H7 (cell line): ENCODE measurements at regions not wholly inside any gene's neighbourhood (a gene's known extent, or its start where the extent isn't known, plus 50 kb on each side); places are given as distances from the start of the nearest gene placed in this dataset.
"Not testable (repeated sequence)": the region's sequence is repeated elsewhere in the genome, so short reads cannot be mapped to it uniquely, and the experiment has no call there.

Experiments
- DNase-seq: peaks from one replicate; pipeline ENCODE4 v3.0.0; 2012
- H3K27me3 ChIP-seq: 2 replicates; pipeline ENCODE4 v1.6.0; 2011; ENCODE audit warnings: mild to moderate bottlenecking, low read length; ENCODE audit not compliant: control insufficient read depth, insufficient read depth
- H3K36me3 ChIP-seq: replicated peaks from 2 replicates; pipeline ENCODE4 v1.5.1; 2011; ENCODE audit warnings: low read length; ENCODE audit not compliant: control insufficient read depth, insufficient read depth
- H3K4me3 ChIP-seq: 2 replicates; pipeline ENCODE4 v1.5.1; 2011; ENCODE audit warnings: low read depth, mild to moderate bottlenecking, control low read depth, low read length, moderate library complexity; ENCODE audit not compliant: insufficient read depth

DNA sequence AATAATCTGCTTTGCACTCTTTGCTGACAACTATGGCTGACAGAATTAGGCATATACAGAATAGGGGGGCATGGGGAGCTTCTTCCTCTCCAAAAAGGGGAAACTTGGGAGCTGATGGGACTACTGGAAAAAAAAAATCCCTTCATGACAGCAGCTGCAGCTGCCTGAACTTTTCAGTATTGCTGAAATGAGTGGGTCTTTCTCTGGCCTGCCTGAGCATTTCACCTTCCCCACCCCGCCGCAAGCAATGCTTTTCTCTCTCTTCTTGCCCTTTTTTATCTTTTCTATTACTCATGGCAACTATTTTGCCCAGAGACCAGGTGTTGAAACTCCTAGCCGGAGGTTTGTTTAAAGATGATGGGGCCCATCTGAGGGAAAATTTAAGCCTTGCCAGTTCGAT, 244.9 kb downstream of the SEMA3D start:
- no peak for DNase-seq
- Histone ChIP-seq H3K36me3 (no peaks in the 10 kb centered on the region), H3K27me3 (no peaks in the 10 kb centered on the region), H3K4me3 (no peak overlapping the region)

GRCh38 chr7:84941291-84941690, 245.6 kb downstream of the SEMA3D start:
- Histone ChIP-seq H3K4me3 (no peak overlapping the region), H3K36me3 (no peaks in the 10 kb centered on the region), H3K27me3 (no peaks in the 10 kb centered on the region)
- no peak for DNase-seq

DNA sequence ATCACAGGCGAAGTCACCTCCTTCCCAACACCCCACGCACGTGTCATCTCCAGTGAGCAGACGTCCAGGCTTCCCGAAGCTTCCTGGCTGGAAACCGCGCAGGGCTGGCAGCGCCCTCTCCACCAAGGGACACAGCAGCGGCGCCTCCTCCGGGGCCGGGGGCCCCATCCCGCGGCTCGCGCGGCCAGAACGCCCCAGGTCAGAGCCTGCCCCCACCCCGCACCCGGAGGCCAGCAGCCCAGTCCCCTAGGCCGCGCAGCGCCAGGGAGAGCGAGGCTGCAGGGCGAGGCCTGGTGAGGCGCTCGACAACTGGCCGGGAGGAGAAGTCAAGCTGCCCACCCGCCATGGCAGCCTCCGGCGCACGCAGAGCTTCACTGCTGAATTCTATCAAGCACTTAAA, 247.0 kb downstream of the SEMA3D start:
- DNase-seq, result no peak
- no peaks in the 10 kb centered on the region for H3K27me3 ChIP-seq
- H3K4me3 ChIP-seq, result no peak overlapping the region
- H3K36me3 ChIP-seq, result no peaks in the 10 kb centered on the region

GRCh38 chr7:84939442-84939841, 247.4 kb downstream of the SEMA3D start:
- no peaks in the 10 kb centered on the region for H3K27me3 ChIP-seq
- no peak overlapping the region for H3K4me3 ChIP-seq

GRCh38 chr7:84924353-84924752, 262.5 kb downstream of the SEMA3D start:
- Histone ChIP-seq H3K4me3 (no peak overlapping the region), H3K36me3 (no peaks in the 10 kb centered on the region), H3K27me3 (no peaks in the 10 kb centered on the region)
- DNase-seq, result no peak

More at GRCh38 chr7:84939442-84939841, 247.4 kb downstream of the SEMA3D start:
- H3K36me3 ChIP-seq, result no peaks in the 10 kb centered on the region
- no peak for DNase-seq

- no peak overlapping the region for H3K4me3 ChIP-seq
- no peaks in the 10 kb centered on the region for H3K27me3 ChIP-seq
- no peak for DNase-seq
- H3K36me3 ChIP-seq, result no peaks in the 10 kb centered on the region
These were observed 263.5 kb downstream of the SEMA3D start for GRCh38 chr7:84923348-84923747.

- no peak for DNase-seq
- Histone ChIP-seq H3K36me3 (no peaks in the 10 kb centered on the region), H3K4me3 (no peak overlapping the region), H3K27me3 (no peaks in the 10 kb centered on the region)
These were observed 265.7 kb downstream of the SEMA3D start for GRCh38 chr7:84921154-84921553.

- H3K27me3 ChIP-seq, H3K36me3 ChIP-seq, DNase-seq, H3K4me3 ChIP-seq: not testable (repeated sequence)
These were observed 269.9 kb downstream of the SEMA3D start for GRCh38 chr7:84916973-84917372.

DNA sequence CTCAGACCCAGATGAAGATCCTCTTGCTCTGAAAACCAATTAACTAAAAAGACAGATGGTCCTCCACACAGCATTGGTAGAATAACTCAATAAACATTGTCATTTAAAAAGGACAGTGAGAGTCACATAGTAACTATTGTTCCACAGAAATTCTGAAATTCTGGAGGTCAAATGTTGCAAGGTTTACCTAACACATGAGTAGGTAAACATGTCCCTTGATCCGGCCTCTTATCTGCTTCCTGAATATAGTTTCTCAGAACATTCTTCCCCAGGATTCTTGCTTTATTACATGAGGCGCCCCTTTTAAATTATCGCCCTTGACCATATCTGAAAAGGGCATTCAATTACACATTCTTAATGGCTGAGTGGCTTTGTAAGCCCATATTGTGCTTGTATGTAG, 270.7 kb downstream of the SEMA3D start:
- Histone ChIP-seq H3K27me3 (no peaks in the 10 kb centered on the region), H3K4me3 (no peak overlapping the region), H3K36me3 (no peaks in the 10 kb centered on the region)
- DNase-seq, result no peak

DNA sequence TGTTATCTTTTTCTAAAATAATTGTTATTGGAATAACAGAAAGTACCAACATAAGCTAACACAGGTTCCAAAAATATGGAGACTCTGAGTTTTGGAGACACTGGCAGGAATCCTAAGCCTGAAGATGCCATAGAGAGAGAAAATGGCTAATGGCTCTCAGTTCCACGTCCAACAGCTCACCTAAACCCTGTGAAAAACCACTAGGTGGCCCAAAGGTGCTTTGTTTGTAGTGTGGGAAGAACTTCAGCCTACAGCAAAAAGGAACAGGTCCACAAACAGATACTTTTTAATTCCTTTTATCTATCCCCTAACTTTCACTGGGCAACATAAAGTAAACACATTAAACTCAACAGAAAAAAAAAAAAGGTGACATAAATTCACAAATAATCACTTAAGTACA, 272.3 kb downstream of the SEMA3D start:
- H3K4me3 ChIP-seq, result no peak overlapping the region
- DNase-seq, result no peak
- H3K27me3 ChIP-seq, result no peaks in the 10 kb centered on the region
- H3K36me3 ChIP-seq, result no peaks in the 10 kb centered on the region

GRCh38 chr7:84913731-84914130, 273.1 kb downstream of the SEMA3D start:
- Histone ChIP-seq H3K4me3 (no peak overlapping the region), H3K27me3 (no peaks in the 10 kb centered on the region), H3K36me3 (no peaks in the 10 kb centered on the region)
- DNase-seq, result no peak

DNA sequence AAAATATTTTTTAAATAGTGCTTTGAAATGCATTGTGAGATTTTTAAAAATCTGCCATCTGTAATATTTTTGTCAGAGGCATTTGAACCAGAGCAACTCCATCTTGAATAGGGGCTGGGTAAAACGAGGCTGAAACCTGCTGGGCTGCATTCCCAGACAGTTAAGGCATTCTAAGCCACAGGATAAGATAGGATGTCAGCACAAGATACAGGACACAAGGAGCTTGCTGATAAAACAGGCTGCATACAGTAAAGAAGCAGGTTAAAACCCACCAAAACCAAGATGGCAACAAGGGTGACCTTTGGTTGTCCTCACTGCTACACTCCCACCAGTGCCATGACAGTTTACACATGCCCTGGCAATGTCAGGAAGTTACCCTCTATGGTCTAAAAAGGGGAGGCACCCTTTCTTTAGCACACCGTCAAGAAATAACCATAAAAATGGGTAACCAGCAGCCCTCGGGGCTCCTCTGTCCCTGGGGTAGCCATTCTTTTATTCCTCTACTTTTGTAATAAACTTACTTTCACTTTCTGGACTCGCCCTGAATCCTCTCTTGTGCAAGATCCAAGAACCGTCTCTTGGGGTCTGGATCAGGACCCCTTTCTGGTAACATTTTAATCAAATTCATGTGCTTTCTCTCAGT, 273.7 kb downstream of the SEMA3D start:
- Histone ChIP-seq H3K4me3 (no peak overlapping the region), H3K36me3 (no peaks in the 10 kb centered on the region), H3K27me3 (no peaks in the 10 kb centered on the region)
- DNase-seq, result no peak

- no peaks in the 10 kb centered on the region for H3K36me3 ChIP-seq
- no peaks in the 10 kb centered on the region for H3K27me3 ChIP-seq
- H3K4me3 ChIP-seq, result no peak overlapping the region
- no peak for DNase-seq
These were observed 274.3 kb downstream of the SEMA3D start for GRCh38 chr7:84912537-84912936.

GRCh38 chr7:84912018-84912417, 274.8 kb downstream of the SEMA3D start:
- DNase-seq, result no peak
- Histone ChIP-seq H3K4me3 (no peak overlapping the region), H3K36me3 (no peaks in the 10 kb centered on the region), H3K27me3 (no peaks in the 10 kb centered on the region)

DNA sequence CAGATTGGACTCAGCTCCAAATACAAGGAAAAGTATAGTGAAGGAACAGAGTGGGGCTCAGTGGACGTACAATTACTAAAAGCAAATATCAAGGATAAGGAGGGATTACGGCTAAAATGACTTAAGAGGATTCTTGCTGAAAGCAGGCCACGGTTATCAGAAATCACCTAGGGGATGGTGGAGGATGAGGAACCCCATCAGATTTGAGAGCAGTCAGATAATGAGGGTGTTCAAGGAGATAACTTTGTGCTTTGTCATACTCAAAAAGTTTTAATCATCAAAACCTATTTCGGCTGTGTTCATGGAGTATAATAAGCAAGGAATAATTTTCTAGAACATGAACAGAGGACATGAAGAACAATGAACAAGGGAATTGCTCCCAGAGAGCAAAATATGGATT, 275.8 kb downstream of the SEMA3D start:
- no peak for DNase-seq
- Histone ChIP-seq H3K27me3 (no peaks in the 10 kb centered on the region), H3K36me3 (no peaks in the 10 kb centered on the region), H3K4me3 (no peak overlapping the region)

- DNase-seq, H3K36me3 ChIP-seq, H3K27me3 ChIP-seq, H3K4me3 ChIP-seq: not testable (repeated sequence)
These were observed 276.5 kb downstream of the SEMA3D start for GRCh38 chr7:84910322-84910721.
